Iris pigment epithelial cell (primary cell): ENCODE measurements at regions not wholly inside any gene's neighbourhood (a gene's known extent, or its start where the extent isn't known, plus 50 kb on each side); places are given as distances from the start of the nearest gene placed in this dataset.
"Not testable (repeated sequence)": the region's sequence is repeated elsewhere in the genome, so short reads cannot be mapped to it uniquely, and the experiment has no call there.

Source experiments
- DNase-seq: peaks from one replicate; pipeline ENCODE4 v3.0.0-alpha.2; 2011; ENCODE audit warnings: low read depth

DNA sequence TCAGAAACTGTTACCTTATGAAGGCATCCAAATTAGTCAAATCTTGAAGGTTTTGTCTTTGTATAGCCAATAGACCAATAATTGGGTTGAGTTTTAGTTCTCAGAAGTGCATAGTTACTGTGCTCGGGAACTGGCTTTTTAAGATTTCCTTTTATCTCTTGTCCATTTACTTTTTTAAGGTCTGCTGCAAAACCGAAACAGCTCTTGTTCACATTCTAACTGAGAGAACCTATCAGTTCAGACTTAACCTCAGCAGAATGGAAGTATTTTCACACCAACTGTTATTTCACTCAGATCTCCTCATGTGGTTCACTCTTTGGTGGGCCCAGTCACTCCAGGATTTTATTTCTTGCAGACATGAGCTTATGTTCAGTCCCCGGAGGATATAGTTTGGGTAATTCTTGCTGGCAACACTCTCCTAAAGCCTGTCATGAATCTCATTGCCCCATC, 55.5 kb downstream of the TPBG start:
- DNase-seq: no peak

GRCh38 chr6:82419859-82420258, 56.2 kb downstream of the TPBG start:
- no peak for DNase-seq

DNA sequence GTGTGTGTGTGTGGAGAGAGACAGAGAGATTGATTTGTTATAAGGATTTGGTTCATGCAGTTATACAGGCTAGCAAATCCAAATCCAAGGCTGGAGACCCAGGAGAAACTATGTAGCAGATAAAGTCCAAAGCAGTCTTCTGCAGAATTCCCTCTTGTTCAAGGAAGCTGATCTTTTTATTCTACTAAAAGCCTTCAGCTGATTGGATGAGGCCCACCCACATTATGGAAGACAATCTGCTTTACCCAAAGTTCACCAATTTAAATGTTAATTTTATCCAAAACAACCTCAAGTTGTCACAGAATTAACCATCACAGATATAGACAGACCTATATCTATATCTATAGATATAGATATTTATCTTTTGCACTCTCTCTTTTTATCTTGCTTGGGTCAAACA, 67.0 kb downstream of the TPBG start:
- no peak for DNase-seq

GRCh38 chr6:82436740-82437139, 73.1 kb downstream of the TPBG start:
- DNase-seq: no peak

DNA sequence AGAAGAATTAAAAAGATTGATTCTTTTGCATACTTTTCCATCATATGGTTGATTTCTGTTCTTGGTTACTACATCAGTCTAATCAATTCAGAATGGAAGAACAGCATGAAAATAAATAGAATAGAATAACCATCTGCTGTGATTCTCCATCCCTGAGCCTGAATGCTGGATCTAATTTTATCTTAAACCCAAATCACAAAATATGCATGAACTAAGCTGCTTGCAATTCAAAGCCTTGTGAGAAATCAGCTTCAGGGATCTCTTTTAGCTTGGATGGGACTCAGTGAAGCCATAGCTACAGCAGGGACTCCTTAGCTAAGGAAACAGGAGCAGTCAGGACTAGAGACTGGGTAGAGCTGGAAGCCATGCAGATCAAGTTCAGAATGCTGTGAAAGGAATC, 74.1 kb downstream of the TPBG start:
- DNase-seq: no peak

GRCh38 chr6:82441047-82441855, 77.6 kb downstream of the TPBG start:
- DNase-seq: no peak

GRCh38 chr6:82442061-82442719, 78.6 kb downstream of the TPBG start:
- DNase-seq: no peak

- peak; percentile 3 for DNase-seq
Observed at GRCh38 chr6:82458147-82458546, 94.5 kb downstream of the TPBG start.

- no peak for DNase-seq
Observed at GRCh38 chr6:82458705-82459104, 95.1 kb downstream of the TPBG start.

- no peak for DNase-seq
Observed at GRCh38 chr6:82461536-82461935, 97.9 kb downstream of the TPBG start.

- DNase-seq: no peak
Observed at GRCh38 chr6:82467338-82467737, 103.7 kb downstream of the TPBG start.

- not testable (repeated sequence) for DNase-seq
Observed at GRCh38 chr6:82470123-82470522, 106.5 kb downstream of the TPBG start.

DNA sequence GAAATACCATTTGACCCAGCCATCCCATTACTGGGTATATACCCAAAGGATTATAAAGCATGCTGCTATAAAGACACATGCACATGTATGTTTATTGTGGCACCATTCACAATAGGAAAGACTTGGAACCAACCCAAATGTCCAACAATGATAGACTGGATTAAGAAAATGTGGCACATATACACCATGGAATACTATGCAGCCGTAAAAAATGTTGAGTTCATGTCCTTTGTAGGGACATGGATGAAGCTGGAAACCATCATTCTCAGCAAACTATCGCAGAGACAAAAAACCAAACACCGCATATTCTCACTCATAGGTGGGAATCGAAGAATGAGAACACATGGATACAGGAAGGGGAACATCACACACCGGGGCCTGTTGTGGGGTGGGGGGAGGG, 111.5 kb downstream of the TPBG start:
- DNase-seq: not testable (repeated sequence)

GRCh38 chr6:82484001-82484400, 120.4 kb downstream of the TPBG start:
- no peak for DNase-seq

- no peak for DNase-seq
Observed at GRCh38 chr6:82484737-82485626, 121.4 kb downstream of the TPBG start.

- DNase-seq: no peak
Observed at GRCh38 chr6:82487895-82488294, 124.3 kb downstream of the TPBG start.

- no peak for DNase-seq
Observed at GRCh38 chr6:82488403-82488802, 124.8 kb downstream of the TPBG start.

DNA sequence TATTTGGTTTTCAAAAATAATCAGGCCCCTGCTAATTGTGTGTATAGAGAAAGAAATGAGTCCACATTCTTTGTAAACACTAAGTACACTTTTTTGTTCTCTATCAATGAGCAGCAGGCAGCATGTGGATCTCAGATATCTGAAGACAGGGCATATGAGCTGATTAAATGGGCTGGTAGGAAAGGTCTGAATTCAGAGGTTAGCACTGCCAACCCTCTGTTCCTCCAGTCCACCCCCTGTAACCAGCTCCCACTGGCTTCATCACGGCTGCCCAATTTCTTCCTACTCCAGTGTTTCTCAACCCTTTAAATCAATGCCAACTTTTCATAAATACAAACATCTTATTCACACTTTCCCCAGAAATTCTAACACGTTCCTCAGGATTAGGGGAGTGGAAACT, 128.5 kb downstream of the TPBG start:
- no peak for DNase-seq

DNA sequence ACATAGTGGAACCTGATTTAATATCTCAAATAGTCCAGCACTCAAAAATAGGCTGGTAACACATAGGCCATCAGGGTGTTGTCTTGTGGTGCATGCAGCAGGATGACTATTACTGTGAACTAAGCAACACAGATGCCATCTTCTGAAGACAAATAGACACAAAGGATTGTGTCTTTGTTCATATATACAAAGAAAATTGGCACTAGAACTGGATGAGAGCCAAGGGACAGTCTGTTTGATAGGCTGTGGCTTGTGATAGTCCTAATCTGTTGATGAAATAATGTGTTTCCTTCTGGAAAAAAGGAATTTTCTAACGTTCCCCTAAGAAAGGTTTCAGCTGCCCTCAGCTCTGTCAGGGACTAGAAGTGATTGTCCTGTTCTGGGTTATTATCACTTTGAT, 129.8 kb downstream of the TPBG start:
- DNase-seq: no peak

DNA sequence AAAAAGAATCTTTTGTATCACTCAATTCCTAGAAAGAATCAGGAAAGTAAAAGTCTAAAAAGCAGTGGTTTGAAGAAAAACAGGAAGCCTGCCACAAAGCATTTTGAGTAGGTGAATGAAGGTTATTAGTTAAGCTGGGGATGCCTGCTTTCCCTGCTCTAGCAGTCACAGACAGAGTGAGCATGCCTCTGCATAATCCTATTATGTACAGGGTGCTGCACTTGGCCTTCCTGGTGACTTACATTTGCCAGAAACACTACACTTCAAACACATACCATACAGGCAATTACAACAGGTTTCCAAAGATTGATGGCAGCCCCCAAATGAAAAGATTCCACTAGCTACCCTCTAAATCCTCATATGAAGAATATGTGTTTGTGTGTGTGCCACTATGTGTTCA, 130.8 kb downstream of the TPBG start:
- DNase-seq: peak; percentile 11

DNA sequence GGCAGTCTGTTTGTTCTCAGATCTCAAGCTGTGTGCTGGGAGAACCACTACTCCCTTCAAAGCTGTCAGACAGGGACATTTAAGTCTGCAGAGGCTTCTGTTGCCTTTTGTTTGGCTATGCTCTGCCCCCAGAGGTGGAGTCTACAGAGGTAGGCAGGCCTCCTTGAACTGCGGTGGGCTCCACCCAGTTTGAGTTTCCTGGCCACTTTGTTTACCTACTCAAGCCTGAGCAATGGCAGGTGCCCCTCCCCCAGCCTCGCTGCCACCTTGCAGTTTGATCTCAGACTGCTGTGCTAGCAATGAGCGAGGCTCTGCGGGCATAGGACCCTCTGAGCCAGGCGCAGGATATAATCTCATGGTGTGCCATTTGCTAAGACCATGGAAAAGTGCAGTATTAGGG, 138.3 kb downstream of the TPBG start:
- not testable (repeated sequence) for DNase-seq

- no peak for DNase-seq
Observed at GRCh38 chr6:82506526-82506925, 142.9 kb downstream of the TPBG start.

DNA sequence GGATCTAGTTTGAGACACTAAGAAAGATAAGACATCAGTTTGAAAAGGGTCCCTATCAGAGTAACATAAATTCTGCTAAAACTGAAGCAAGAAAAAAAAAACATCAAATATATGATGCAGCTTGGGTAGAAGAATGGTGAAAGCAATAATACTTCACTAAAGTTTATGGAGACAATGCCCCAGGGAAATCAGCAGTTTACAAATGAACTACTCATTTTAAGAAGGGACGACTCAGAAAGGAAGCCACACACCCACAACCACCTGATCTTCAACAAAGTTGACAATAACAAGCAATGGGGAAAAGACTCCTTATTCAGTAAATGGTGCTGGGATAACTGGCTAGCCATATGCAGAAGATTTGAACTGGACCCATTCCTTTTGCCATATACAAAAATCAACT, 143.5 kb downstream of the TPBG start:
- DNase-seq: peak; percentile 7
